Stomach (tissue), 8 donors: ENCODE measurements at regions not wholly inside any gene's neighbourhood (a gene's known extent, or its start where the extent isn't known, plus 50 kb on each side); places are given as distances from the start of the nearest gene placed in this dataset.

Source experiments
- DNase-seq, 2 donors: peaks; one replicate each; pipeline versions ENCODE4 v3.0.0 to v3.0.0-alpha.2; 2013 to 2019
- H3K27ac ChIP-seq, 5 donors: fragments of 200-600 bp in 4 of 5; sonication (generic) in 4 of 5; one replicate each; pipeline ENCODE4 v1.5.1; 2013 to 2019; ENCODE audit warnings: mild to moderate bottlenecking in 1 of 5, moderate library complexity in 1 of 5
- H3K27me3 ChIP-seq, 3 donors: fragments of 200-600 bp; sonication (generic); one replicate each; pipeline ENCODE4 v1.5.1; 2017 to 2019; ENCODE audit warnings: mixed run types in 1 of 3
- H3K36me3 ChIP-seq, 4 donors: fragments of 200-600 bp; sonication (generic); 1 replicate in 3 of 4; 2 replicates in 1 of 4; pipeline ENCODE4 v1.5.1; 2016 to 2019
- H3K4me1 ChIP-seq, 4 donors: fragments of 200-600 bp; sonication (generic); one replicate each; pipeline ENCODE4 v1.5.1; 2016 to 2019
- H3K4me3 ChIP-seq, 4 donors: fragments of 200-600 bp; sonication (generic) in 3 of 4; one replicate each; pipeline ENCODE4 v1.5.1; 2016 to 2019; ENCODE audit warnings: mild to moderate bottlenecking in 1 of 4
- H3K9me3 ChIP-seq, 4 donors: fragments of 200-600 bp; sonication (generic); one replicate each; pipeline ENCODE4 v1.5.1; 2016 to 2019
- EP300 ChIP-seq: sonication (generic); formaldehyde crosslinking; IDR thresholded peaks from one replicate; pipeline ENCODE4 v1.6.1; 2017; ENCODE audit warnings: antibody characterized with exemption
- POLR2A ChIP-seq, 4 donors: fragments of 450-650 bp; IDR thresholded peaks; one replicate each; pipeline ENCODE4 v1.6.1; 2016; ENCODE audit warnings: antibody characterized with exemption in 4 of 4, control low read depth in 2 of 4, mild to moderate bottlenecking in 1 of 4, moderate library complexity in 1 of 4
- POLR2AphosphoS5 ChIP-seq, 3 donors: sonication (generic); formaldehyde crosslinking; IDR thresholded peaks; one replicate each; pipeline ENCODE4 v1.6.1; 2016; ENCODE audit warnings: antibody characterized with exemption in 3 of 3
- WGBS, 5 donors: extraction: QIAGEN DNeasy Blood & Tissue Kit in 3 of 5; methylation state at CpG; one replicate each; pipeline versions ENCODE4 v1.1.5 to v1.1.7; 2013 to 2018; 5-methylcytosine and 5-hydroxymethylcytosine counted together
- intact Hi-C: fragments of 100-400 bp; cut with DNase I; formaldehyde crosslinking; loops from one replicate; pipeline ENCODE4 v1.15.1; 2023; ENCODE audit warnings: low total_unique reads
- TF ChIP-seq, protein P1 (sequence below), 7 experiments: fragments of 450-650 bp in 4 of 7; fragments of 200-600 bp in 3 of 7; sonication (generic) in 3 of 7; IDR thresholded peaks; one replicate each; pipeline ENCODE4 v1.5.1; 2016 to 2019; ENCODE audit warnings: antibody characterized with exemption in 7 of 7, control low read depth in 2 of 7, mild to moderate bottlenecking in 1 of 7
- donor health status: healthy with polysubstance abuse.
- donor health status: Bipolar disorder and iron deficiency.
- donor health status: healthy.

DNA sequence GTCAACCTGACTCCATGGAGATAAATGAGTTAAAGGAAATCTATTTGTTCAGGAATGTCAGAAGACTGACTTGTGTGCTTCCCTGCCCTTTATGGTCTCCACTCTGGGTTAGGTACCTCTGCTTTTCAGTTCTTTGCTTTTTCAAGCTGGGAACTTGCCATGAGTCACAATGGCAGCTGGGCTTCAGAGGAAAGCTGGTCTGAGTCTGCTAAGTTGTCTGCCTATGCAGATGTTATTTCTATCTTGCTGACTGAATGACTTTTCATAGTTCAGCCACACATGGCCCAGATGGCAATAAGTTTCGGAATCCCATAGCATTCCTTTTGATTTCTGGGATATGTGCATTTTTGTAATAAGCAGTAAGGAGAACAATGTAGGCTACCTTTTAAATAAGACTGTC is 337.9 kb upstream of the FGF13 start:
- peaks cover 0 to 19% (median 8%) of the 10 kb centered on the region in 4 donors for H3K9me3 ChIP-seq
- TF ChIP-seq POLR2A (IDR thresholded peaks at IDR 0.05) (no peak), POLR2AphosphoS5 (IDR thresholded peaks at IDR 0.05) (no peak)
- no peaks in the 10 kb centered on the region for H3K27me3 ChIP-seq
- H3K27ac ChIP-seq: no peak overlapping the region
- H3K4me3 ChIP-seq: no peak overlapping the region
- no peaks in the 10 kb centered on the region for H3K36me3 ChIP-seq
- WGBS, 5 donors: 67 to 88% (median 86%) methylated on average over 1 of the region's 1 CpG
- intact Hi-C loops: no loop called here
- DNase-seq: no peak
- no peaks in the 10 kb centered on the region for H3K4me1 ChIP-seq

DNA sequence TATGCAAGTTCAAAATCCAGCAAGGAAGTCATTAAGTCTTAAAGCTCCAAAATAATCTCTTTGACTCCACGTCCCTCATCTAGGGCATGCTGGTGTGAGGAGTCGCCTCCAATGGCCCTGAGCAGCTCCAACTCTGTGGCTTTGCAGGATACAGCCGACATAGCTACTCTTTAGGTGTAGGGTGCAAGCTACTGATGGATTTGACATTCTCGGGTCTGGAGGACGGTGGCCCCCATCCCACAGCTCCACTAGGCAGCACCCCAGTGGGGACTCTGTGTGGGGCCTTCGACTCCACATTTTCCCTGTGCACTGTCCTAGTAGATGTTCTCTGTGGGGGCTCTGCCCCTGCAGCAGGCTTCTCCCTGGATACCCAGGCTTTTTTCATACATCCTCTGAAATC is 333.2 kb upstream of the FGF13 start:
- 72 to 94% (median 80%) methylated on average over 4 to 6 of the region's 6 CpGs for WGBS, 5 donors
- H3K9me3 ChIP-seq: peaks cover 0 to 22% (median 8%) of the 10 kb centered on the region in 4 donors

DNA sequence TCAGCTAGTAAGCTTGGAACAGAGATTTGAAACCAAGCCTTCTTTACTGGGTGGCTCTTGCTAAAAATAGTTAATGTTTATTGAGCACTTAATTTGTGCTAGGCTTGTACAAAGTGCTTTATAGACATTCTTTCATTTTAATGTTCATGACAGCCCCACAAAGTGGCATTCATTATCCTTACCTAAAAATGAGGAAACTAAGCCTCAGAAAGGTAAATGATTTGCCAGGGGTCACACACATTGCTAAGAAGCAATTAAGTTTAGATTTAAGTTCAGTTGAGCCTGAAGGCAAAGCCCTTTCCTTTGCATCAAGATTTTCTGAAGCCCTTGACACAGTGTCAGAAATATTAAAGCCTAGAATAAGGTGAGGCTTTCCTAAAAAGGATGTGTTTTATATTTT is 327.5 kb upstream of the FGF13 start:
- TF ChIP-seq POLR2AphosphoS5 (IDR thresholded peaks at IDR 0.05) (no peak), POLR2A (IDR thresholded peaks at IDR 0.05) (no peak), EP300 (no peak)
- TF ChIP-seq, protein P1, sequence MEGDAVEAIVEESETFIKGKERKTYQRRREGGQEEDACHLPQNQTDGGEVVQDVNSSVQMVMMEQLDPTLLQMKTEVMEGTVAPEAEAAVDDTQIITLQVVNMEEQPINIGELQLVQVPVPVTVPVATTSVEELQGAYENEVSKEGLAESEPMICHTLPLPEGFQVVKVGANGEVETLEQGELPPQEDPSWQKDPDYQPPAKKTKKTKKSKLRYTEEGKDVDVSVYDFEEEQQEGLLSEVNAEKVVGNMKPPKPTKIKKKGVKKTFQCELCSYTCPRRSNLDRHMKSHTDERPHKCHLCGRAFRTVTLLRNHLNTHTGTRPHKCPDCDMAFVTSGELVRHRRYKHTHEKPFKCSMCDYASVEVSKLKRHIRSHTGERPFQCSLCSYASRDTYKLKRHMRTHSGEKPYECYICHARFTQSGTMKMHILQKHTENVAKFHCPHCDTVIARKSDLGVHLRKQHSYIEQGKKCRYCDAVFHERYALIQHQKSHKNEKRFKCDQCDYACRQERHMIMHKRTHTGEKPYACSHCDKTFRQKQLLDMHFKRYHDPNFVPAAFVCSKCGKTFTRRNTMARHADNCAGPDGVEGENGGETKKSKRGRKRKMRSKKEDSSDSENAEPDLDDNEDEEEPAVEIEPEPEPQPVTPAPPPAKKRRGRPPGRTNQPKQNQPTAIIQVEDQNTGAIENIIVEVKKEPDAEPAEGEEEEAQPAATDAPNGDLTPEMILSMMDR (IDR thresholded peaks at IDR 0.05): no peak
- no peaks in the 10 kb centered on the region for H3K4me1 ChIP-seq
- no peak overlapping the region for H3K4me3 ChIP-seq
- H3K36me3 ChIP-seq: no peaks in the 10 kb centered on the region
- H3K27me3 ChIP-seq: no peaks in the 10 kb centered on the region
- DNase-seq: no peak
- no peak overlapping the region for H3K27ac ChIP-seq
- intact Hi-C loops: no loop called here
- H3K9me3 ChIP-seq: peaks cover 0 to 6% (median 0%) of the 10 kb centered on the region in 4 donors

More for the DNA sequence above, 333.2 kb upstream of the FGF13 start:
- intact Hi-C loops: no loop called here
- TF ChIP-seq POLR2A (IDR thresholded peaks at IDR 0.05) (no peak), POLR2AphosphoS5 (IDR thresholded peaks at IDR 0.05) (no peak)
- TF ChIP-seq, protein P1 (IDR thresholded peaks at IDR 0.05): no peak
- Histone ChIP-seq H3K27ac (no peak overlapping the region), H3K4me3 (no peak overlapping the region), H3K36me3 (no peaks in the 10 kb centered on the region), H3K27me3 (no peaks in the 10 kb centered on the region), H3K4me1 (no peaks in the 10 kb centered on the region)
- DNase-seq: no peak

DNA sequence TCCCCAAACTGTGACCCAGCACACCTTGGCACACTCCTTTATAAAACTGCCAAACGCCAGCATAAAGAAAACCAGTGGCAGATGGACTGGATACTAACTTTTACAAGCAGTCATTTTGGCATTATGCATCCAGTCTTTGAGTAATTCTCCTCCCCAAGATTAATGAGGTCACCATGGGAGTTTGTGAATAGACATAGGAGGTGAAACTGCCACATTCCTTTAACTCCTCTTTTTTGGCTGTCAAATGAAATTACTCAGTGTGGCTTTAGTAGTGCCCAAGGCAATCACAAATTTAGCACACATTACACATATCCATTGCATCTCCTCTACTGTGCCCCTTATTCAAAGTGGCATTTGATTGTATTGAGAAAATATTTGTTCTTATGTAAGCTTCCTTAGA is 315.3 kb upstream of the FGF13 start:
- Histone ChIP-seq H3K27me3 (no peaks in the 10 kb centered on the region), H3K4me3 (no peak overlapping the region), H3K4me1 (no peaks in the 10 kb centered on the region), H3K9me3 (no peaks in the 10 kb centered on the region), H3K27ac (no peak overlapping the region), H3K36me3 (no peaks in the 10 kb centered on the region)
- intact Hi-C loops: no loop called here
- TF ChIP-seq, protein P1 (IDR thresholded peaks at IDR 0.05): no peak
- no peak for TF ChIP-seq POLR2A (IDR thresholded peaks at IDR 0.05)
- TF ChIP-seq POLR2AphosphoS5 (IDR thresholded peaks at IDR 0.05): no peak
- no peak for TF ChIP-seq EP300
- no peak for DNase-seq
- 61 to 82% (median 69%) methylated on average over 1 of the region's 1 CpG for WGBS, 5 donors

DNA sequence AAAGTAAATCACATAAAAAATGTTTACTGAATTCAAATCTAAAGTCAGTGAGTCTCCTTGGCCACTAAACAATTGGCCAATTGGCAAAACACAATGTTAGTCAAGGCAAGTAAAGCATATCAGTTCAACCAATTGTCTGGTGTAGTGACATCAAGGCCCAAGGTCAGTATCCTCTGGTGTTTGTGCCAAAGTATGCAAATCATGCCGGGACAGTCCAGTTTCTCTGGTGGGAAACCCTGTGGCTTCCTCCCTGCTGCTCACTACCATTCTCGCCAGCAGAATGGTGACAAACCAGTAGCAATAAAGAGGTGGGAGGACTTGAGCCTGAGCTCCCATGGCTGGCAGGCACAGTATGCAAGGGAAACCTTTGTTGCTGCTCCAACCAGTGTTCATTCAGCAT is 314.9 kb upstream of the FGF13 start:
- TF ChIP-seq, protein P1 (IDR thresholded peaks at IDR 0.05): no peak
- TF ChIP-seq EP300: no peak
- TF ChIP-seq POLR2AphosphoS5 (IDR thresholded peaks at IDR 0.05): no peak
- TF ChIP-seq POLR2A (IDR thresholded peaks at IDR 0.05): no peak
- intact Hi-C loops: no loop called here

More for the DNA sequence above, 314.9 kb upstream of the FGF13 start:
- Histone ChIP-seq H3K4me1 (no peaks in the 10 kb centered on the region), H3K27me3 (no peaks in the 10 kb centered on the region), H3K27ac (no peak overlapping the region), H3K9me3 (no peaks in the 10 kb centered on the region), H3K4me3 (no peak overlapping the region), H3K36me3 (no peaks in the 10 kb centered on the region)
- DNase-seq: no peak
- 69 to 89% (median 71%) methylated on average over 1 to 2 of the region's 2 CpGs for WGBS, 5 donors
